ENCODE measurements at regions not wholly inside any gene's neighbourhood (a gene's known extent, or its start where the extent isn't known, plus 50 kb on each side); places are given as distances from the start of the nearest gene placed in this dataset.
A peak's percentile ranks its signal among the peaks of the same experiment; 100 is the strongest.

GRCh38 chr5:158226496-158226895 is 367.6 kb upstream of the CLINT1 start:
- DNase-seq (no peak), ATAC-seq (no peak)
- intact Hi-C loops (cut with DNase I): no loop called here
- Histone ChIP-seq H3K27me3 (no peaks in the 10 kb centered on the region), H3K27ac (no peak overlapping the region), H3K4me1 (peaks cover 0 to 12% (median 0%) of the 10 kb centered on the region in 9 donors), H3K9me3 (no peaks in the 10 kb centered on the region), H3K4me3 (no peak overlapping the region), H3K36me3 (no peaks in the 10 kb centered on the region)
- no peak for TF ChIP-seq CTCF (IDR thresholded peaks at IDR 0.05)
- WGBS, 2 donors: 90 to 91% methylated on average over 5 of the region's 5 CpGs

- intact Hi-C loops (cut with DNase I): no loop called here
- ATAC-seq: no peak
Observed at GRCh38 chr5:158224253-158224652, 365.3 kb upstream of the CLINT1 start.

GRCh38 chr5:158223054-158223600 is 364.2 kb upstream of the CLINT1 start:
- Histone ChIP-seq H3K27ac (no peak overlapping the region), H3K9me3 (no peaks in the 10 kb centered on the region), H3K27me3 (no peaks in the 10 kb centered on the region), H3K36me3 (no peaks in the 10 kb centered on the region), H3K4me3 (no peak overlapping the region), H3K4me1 (peaks cover 0 to 12% (median 0%) of the 10 kb centered on the region in 9 donors)
- TF ChIP-seq CTCF (IDR thresholded peaks at IDR 0.05): no peak
- no peak for ATAC-seq
- 87 to 90% methylated on average over 7 of the region's 7 CpGs for WGBS, 2 donors
- intact Hi-C loops (cut with DNase I): no loop called here
- DNase-seq: no peak

More at GRCh38 chr5:158224253-158224652, 365.3 kb upstream of the CLINT1 start:
- no peak for TF ChIP-seq CTCF (IDR thresholded peaks at IDR 0.05)
- Histone ChIP-seq H3K4me3 (no peak overlapping the region), H3K4me1 (peaks cover 0 to 12% (median 0%) of the 10 kb centered on the region in 9 donors), H3K36me3 (no peaks in the 10 kb centered on the region), H3K27me3 (no peaks in the 10 kb centered on the region), H3K27ac (peak overlapping the region in 1 of 10 donors; percentile 46), H3K9me3 (no peaks in the 10 kb centered on the region)
- 85 to 90% methylated on average over 2 of the region's 2 CpGs for WGBS, 2 donors
- no peak for DNase-seq

GRCh38 chr5:158212917-158213316 is 354.0 kb upstream of the CLINT1 start:
- Histone ChIP-seq H3K9me3 (peaks cover 0 to 19% (median 0%) of the 10 kb centered on the region in 11 donors), H3K27ac (no peak overlapping the region), H3K4me3 (no peak overlapping the region), H3K27me3 (no peaks in the 10 kb centered on the region), H3K36me3 (no peaks in the 10 kb centered on the region), H3K4me1 (peaks cover 0 to 9% (median 0%) of the 10 kb centered on the region in 9 donors)
- peak in 1 of 8 donors; percentile 39 for ATAC-seq
- no peak for DNase-seq
- 76 to 82% methylated on average over 3 of the region's 3 CpGs for WGBS, 2 donors
- intact Hi-C loops (cut with DNase I): no loop called here
- TF ChIP-seq CTCF (IDR thresholded peaks at IDR 0.05): no peak
